Suprapubic skin (tissue), 3 donors: ENCODE measurements at regions not wholly inside any gene's neighbourhood (a gene's known extent, or its start where the extent isn't known, plus 50 kb on each side); places are given as distances from the start of the nearest gene placed in this dataset.

ENCODE experiments used
- POLR2AphosphoS5 ChIP-seq, 3 donors: sonication (generic); formaldehyde crosslinking; IDR thresholded peaks; one replicate each; pipeline ENCODE4 v1.6.1; 2017; ENCODE audit warnings: antibody characterized with exemption in 3 of 3
- TF ChIP-seq, protein P1 (sequence below), 2 donors: fragments of 200-600 bp in 1 of 2; fragments of 450-650 bp in 1 of 2; sonication (generic) in 1 of 2; IDR thresholded peaks; one replicate each; pipeline ENCODE4 v1.5.1; 2016 to 2019; ENCODE audit warnings: antibody characterized with exemption in 2 of 2, mild to moderate bottlenecking in 1 of 2, moderate library complexity in 1 of 2

DNA sequence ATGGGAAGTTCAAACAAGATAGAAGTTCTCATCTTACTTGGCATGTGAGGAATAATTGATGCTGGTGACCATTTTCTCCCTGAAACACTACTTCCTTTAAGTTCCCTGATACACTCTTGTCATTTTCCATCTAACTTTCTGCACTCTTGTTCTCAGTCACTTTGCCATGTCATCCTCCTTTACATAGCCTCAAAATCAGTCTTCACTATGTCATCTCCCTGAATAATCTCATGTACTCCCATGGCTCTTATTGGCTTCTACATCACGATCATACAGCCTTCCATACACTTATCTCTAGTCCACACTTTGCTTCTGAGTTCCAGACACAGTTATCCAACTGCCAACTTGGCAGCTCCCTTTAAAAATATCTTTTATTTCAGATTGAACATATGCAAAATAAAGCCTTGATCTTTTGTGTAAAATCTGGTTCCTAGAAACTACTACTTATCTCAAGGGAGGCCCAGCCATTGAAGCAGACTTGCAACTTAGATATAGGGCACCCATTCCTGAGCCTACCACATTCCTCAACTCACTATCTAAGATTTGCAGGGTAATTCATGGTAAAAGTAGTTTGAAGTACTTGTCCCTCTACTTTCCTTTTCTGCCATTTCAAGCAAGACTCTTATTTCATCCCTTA, 1070.2 kb upstream of the NXPH2 start:
- TF ChIP-seq, protein P1, sequence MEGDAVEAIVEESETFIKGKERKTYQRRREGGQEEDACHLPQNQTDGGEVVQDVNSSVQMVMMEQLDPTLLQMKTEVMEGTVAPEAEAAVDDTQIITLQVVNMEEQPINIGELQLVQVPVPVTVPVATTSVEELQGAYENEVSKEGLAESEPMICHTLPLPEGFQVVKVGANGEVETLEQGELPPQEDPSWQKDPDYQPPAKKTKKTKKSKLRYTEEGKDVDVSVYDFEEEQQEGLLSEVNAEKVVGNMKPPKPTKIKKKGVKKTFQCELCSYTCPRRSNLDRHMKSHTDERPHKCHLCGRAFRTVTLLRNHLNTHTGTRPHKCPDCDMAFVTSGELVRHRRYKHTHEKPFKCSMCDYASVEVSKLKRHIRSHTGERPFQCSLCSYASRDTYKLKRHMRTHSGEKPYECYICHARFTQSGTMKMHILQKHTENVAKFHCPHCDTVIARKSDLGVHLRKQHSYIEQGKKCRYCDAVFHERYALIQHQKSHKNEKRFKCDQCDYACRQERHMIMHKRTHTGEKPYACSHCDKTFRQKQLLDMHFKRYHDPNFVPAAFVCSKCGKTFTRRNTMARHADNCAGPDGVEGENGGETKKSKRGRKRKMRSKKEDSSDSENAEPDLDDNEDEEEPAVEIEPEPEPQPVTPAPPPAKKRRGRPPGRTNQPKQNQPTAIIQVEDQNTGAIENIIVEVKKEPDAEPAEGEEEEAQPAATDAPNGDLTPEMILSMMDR (IDR thresholded peaks at IDR 0.05), result no peak
- no peak for TF ChIP-seq POLR2AphosphoS5 (IDR thresholded peaks at IDR 0.05)
